ENCODE measurements at regions not wholly inside any gene's neighbourhood (a gene's known extent, or its start where the extent isn't known, plus 50 kb on each side); places are given as distances from the start of the nearest gene placed in this dataset.

GRCh38 chr5:35543408-35543807 lies 74.3 kb upstream of the SPEF2 start:
- no peaks in the 10 kb centered on the region for H3K79me2 ChIP-seq (ENCODE audit: control insufficient read depth, insufficient read depth, low read length, poor library complexity)
- no peak overlapping the region for H3K14ac ChIP-seq (ENCODE audit: low read length)
- no peak overlapping the region for H2BK5ac ChIP-seq (ENCODE audit: low read depth, low read length, poor library complexity)
- no peak overlapping the region for H3K27ac ChIP-seq (ENCODE audit: low read depth, low read length)
- no peak overlapping the region for H2AFZ ChIP-seq (ENCODE audit: insufficient read depth, low read length, poor library complexity)
- no peak overlapping the region for H2BK120ac ChIP-seq (ENCODE audit: insufficient read depth, low read length, poor library complexity)
- no peak overlapping the region for H3K4me2 ChIP-seq (ENCODE audit: low read length)
- WGBS (ENCODE audit: extremely low coverage, insufficient coverage, insufficient read length): no CpG with 5 or more reads among the region's 1 CpG
- no peak overlapping the region for H3K4ac ChIP-seq (ENCODE audit: low read depth, low read length)
- H3K27me3 ChIP-seq (ENCODE audit: insufficient read depth, low read length): no peaks in the 10 kb centered on the region
- H4K12ac ChIP-seq (ENCODE audit: low read depth, low read length): no peak overlapping the region
- H4K91ac ChIP-seq (ENCODE audit: low read depth, low read length): no peak overlapping the region
- no peak overlapping the region for H4K8ac ChIP-seq (ENCODE audit: low read depth, low read length)
- H3K18ac ChIP-seq (ENCODE audit: low read length): no peak overlapping the region
- H3K36me3 ChIP-seq (ENCODE audit: control insufficient read depth in 1 of 2, insufficient read depth in 2 of 2, low read length in 2 of 2): no peaks in the 10 kb centered on the region
- no peak overlapping the region for H2BK12ac ChIP-seq (ENCODE audit: low read length)
- H2AK5ac ChIP-seq (ENCODE audit: low read length): no peak overlapping the region
- no peak overlapping the region for H3K9ac ChIP-seq (ENCODE audit: low read length)
- no peaks in the 10 kb centered on the region for H3K9me3 ChIP-seq (ENCODE audit: insufficient read depth, low read depth, low read length)
- H3K4me3 ChIP-seq (ENCODE audit: low read depth, low read length): no peak overlapping the region
- no peak for DNase-seq
- no peak overlapping the region for H3K23ac ChIP-seq (ENCODE audit: low read length)
- no peaks in the 10 kb centered on the region for H3K4me1 ChIP-seq (ENCODE audit: control insufficient read depth in 1 of 2, insufficient read depth in 2 of 2, low read length in 2 of 2)
- H3K79me1 ChIP-seq (ENCODE audit: low read length): no peaks in the 10 kb centered on the region

DNA sequence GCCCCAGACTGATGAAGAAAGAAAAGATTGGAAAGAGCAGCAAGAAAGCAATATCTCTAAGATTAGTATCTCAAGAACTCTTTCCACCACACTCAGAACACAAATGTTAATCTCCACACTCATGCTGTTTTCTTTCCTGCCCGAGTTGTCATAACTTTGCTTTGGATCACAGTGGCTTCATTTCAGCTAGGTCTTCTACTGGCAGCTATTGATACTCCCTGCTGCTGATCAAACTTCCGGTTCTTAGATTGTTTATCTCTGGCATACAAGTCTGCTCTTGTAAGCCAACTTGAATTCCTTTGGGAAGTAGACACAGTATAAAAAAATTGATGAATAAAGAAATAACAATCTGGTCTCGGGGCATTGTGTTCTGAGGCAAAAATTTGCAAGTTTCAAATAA lies 77.7 kb upstream of the SPEF2 start:
- Histone ChIP-seq H4K91ac (ENCODE audit: low read depth, low read length) (no peak overlapping the region), H3K36me3 (ENCODE audit: control insufficient read depth in 1 of 2, insufficient read depth in 2 of 2, low read length in 2 of 2) (no peaks in the 10 kb centered on the region), H2BK5ac (ENCODE audit: low read depth, low read length, poor library complexity) (no peak overlapping the region), H3K4me2 (ENCODE audit: low read length) (no peak overlapping the region), H2BK12ac (ENCODE audit: low read length) (no peak overlapping the region), H3K4ac (ENCODE audit: low read depth, low read length) (no peak overlapping the region), H2BK120ac (ENCODE audit: insufficient read depth, low read length, poor library complexity) (no peak overlapping the region), H4K12ac (ENCODE audit: low read depth, low read length) (no peak overlapping the region), H2AK5ac (ENCODE audit: low read length) (no peak overlapping the region), H3K4me3 (ENCODE audit: low read depth, low read length) (no peak overlapping the region), H4K8ac (ENCODE audit: low read depth, low read length) (no peak overlapping the region), H3K23ac (ENCODE audit: low read length) (no peak overlapping the region), H3K27ac (ENCODE audit: low read depth, low read length) (no peak overlapping the region), H3K4me1 (ENCODE audit: control insufficient read depth in 1 of 2, insufficient read depth in 2 of 2, low read length in 2 of 2) (no peaks in the 10 kb centered on the region), H3K9me3 (ENCODE audit: insufficient read depth, low read depth, low read length) (no peaks in the 10 kb centered on the region), H2AFZ (ENCODE audit: insufficient read depth, low read length, poor library complexity) (no peak overlapping the region), H3K27me3 (ENCODE audit: insufficient read depth, low read length) (no peaks in the 10 kb centered on the region), H3K9ac (ENCODE audit: low read length) (no peak overlapping the region), H3K79me1 (ENCODE audit: low read length) (no peaks in the 10 kb centered on the region), H3K79me2 (ENCODE audit: control insufficient read depth, insufficient read depth, low read length, poor library complexity) (no peaks in the 10 kb centered on the region), H3K18ac (ENCODE audit: low read length) (no peak overlapping the region), H3K14ac (ENCODE audit: low read length) (no peak overlapping the region)
- WGBS (ENCODE audit: extremely low coverage, insufficient coverage, insufficient read length): no CpG with 5 or more reads among the region's 3 CpGs
- DNase-seq: no peak

- Histone ChIP-seq H3K18ac (ENCODE audit: low read length) (no peak overlapping the region), H2BK120ac (ENCODE audit: insufficient read depth, low read length, poor library complexity) (no peak overlapping the region), H4K8ac (ENCODE audit: low read depth, low read length) (no peak overlapping the region), H2BK5ac (ENCODE audit: low read depth, low read length, poor library complexity) (no peak overlapping the region), H4K91ac (ENCODE audit: low read depth, low read length) (no peak overlapping the region), H3K79me2 (ENCODE audit: control insufficient read depth, insufficient read depth, low read length, poor library complexity) (no peaks in the 10 kb centered on the region), H3K79me1 (ENCODE audit: low read length) (no peaks in the 10 kb centered on the region), H3K4me3 (ENCODE audit: low read depth, low read length) (no peak overlapping the region), H3K27ac (ENCODE audit: low read depth, low read length) (no peak overlapping the region), H3K23ac (ENCODE audit: low read length) (no peak overlapping the region), H2BK12ac (ENCODE audit: low read length) (no peak overlapping the region), H3K9me3 (ENCODE audit: insufficient read depth, low read depth, low read length) (no peaks in the 10 kb centered on the region), H4K12ac (ENCODE audit: low read depth, low read length) (no peak overlapping the region), H3K14ac (ENCODE audit: low read length) (no peak overlapping the region), H2AFZ (ENCODE audit: insufficient read depth, low read length, poor library complexity) (no peak overlapping the region), H3K36me3 (ENCODE audit: control insufficient read depth in 1 of 2, insufficient read depth in 2 of 2, low read length in 2 of 2) (no peaks in the 10 kb centered on the region), H3K27me3 (ENCODE audit: insufficient read depth, low read length) (no peaks in the 10 kb centered on the region), H3K9ac (ENCODE audit: low read length) (no peak overlapping the region), H3K4ac (ENCODE audit: low read depth, low read length) (no peak overlapping the region), H2AK5ac (ENCODE audit: low read length) (no peak overlapping the region), H3K4me1 (ENCODE audit: control insufficient read depth in 1 of 2, insufficient read depth in 2 of 2, low read length in 2 of 2) (no peaks in the 10 kb centered on the region), H3K4me2 (ENCODE audit: low read length) (no peak overlapping the region)
- DNase-seq: no peak
- WGBS (ENCODE audit: extremely low coverage, insufficient coverage, insufficient read length): no CpG with 5 or more reads among the region's 7 CpGs
Observed at GRCh38 chr5:35538198-35538931, 79.3 kb upstream of the SPEF2 start.

DNA sequence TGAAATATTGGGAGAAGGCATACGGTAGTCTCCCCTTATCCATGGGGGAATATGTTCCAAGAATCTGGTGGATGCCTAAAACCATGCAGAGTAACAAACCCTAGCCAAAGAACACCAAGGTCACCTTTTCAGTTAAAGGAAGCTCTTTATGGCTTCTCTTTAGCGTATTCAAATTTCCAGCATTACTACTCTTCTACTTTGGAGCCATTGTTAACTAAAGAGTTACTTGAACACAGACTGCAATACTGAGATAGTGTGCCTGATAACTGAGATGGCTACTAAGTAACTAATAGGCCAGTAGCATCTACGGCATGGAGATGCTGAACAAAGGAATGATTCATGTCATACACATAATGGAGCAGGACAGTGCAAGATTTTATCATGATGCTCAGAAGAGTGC lies 84.5 kb upstream of the SPEF2 start:
- Histone ChIP-seq H3K4ac (ENCODE audit: low read depth, low read length) (no peak overlapping the region), H3K9me3 (ENCODE audit: insufficient read depth, low read depth, low read length) (peaks cover 3% of the 10 kb centered on the region), H3K27ac (ENCODE audit: low read depth, low read length) (no peak overlapping the region), H3K18ac (ENCODE audit: low read length) (no peak overlapping the region), H2BK120ac (ENCODE audit: insufficient read depth, low read length, poor library complexity) (no peak overlapping the region), H2AK5ac (ENCODE audit: low read length) (no peak overlapping the region), H3K14ac (ENCODE audit: low read length) (no peak overlapping the region), H2AFZ (ENCODE audit: insufficient read depth, low read length, poor library complexity) (no peak overlapping the region), H3K4me2 (ENCODE audit: low read length) (no peak overlapping the region), H2BK5ac (ENCODE audit: low read depth, low read length, poor library complexity) (no peak overlapping the region), H3K9ac (ENCODE audit: low read length) (no peak overlapping the region), H3K23ac (ENCODE audit: low read length) (no peak overlapping the region), H4K91ac (ENCODE audit: low read depth, low read length) (no peak overlapping the region), H3K79me1 (ENCODE audit: low read length) (no peaks in the 10 kb centered on the region), H3K79me2 (ENCODE audit: control insufficient read depth, insufficient read depth, low read length, poor library complexity) (no peaks in the 10 kb centered on the region), H4K12ac (ENCODE audit: low read depth, low read length) (no peak overlapping the region), H4K8ac (ENCODE audit: low read depth, low read length) (no peak overlapping the region), H2BK12ac (ENCODE audit: low read length) (no peak overlapping the region), H3K27me3 (ENCODE audit: insufficient read depth, low read length) (no peaks in the 10 kb centered on the region), H3K4me3 (ENCODE audit: low read depth, low read length) (no peak overlapping the region), H3K36me3 (ENCODE audit: control insufficient read depth in 1 of 2, insufficient read depth in 2 of 2, low read length in 2 of 2) (no peaks in the 10 kb centered on the region), H3K4me1 (ENCODE audit: control insufficient read depth in 1 of 2, insufficient read depth in 2 of 2, low read length in 2 of 2) (no peaks in the 10 kb centered on the region)
- DNase-seq: no peak
- no CpG with 5 or more reads among the region's 3 CpGs for WGBS (ENCODE audit: extremely low coverage, insufficient coverage, insufficient read length)

Data from trophoblast cell (in vitro differentiated cells and primary cell).